Right lobe of liver (tissue), 4 donors: ENCODE measurements at regions not wholly inside any gene's neighbourhood (a gene's known extent, or its start where the extent isn't known, plus 50 kb on each side); places are given as distances from the start of the nearest gene placed in this dataset.

Experiments
- POLR2A ChIP-seq: fragments of 450-650 bp; IDR thresholded peaks from one replicate; pipeline ENCODE4 v1.6.1; 2017; ENCODE audit warnings: antibody characterized with exemption, mild to moderate bottlenecking
- TF ChIP-seq, protein P1 (sequence below), 4 donors: fragments of 200-600 bp in 3 of 4; fragments of 450-650 bp in 1 of 4; IDR thresholded peaks; one replicate each; pipeline versions ENCODE4 v1.5.1 to v1.8.0; 2016 to 2022; ENCODE audit warnings: antibody characterized with exemption in 4 of 4, mild to moderate bottlenecking in 2 of 4
- donor health status: DM: no; HTN: no; CAD: no.
- donor health status: DM: no; HTN: no; CAD: no.
- donor health status: DM: no; HTN: yes; CAD: no.

DNA sequence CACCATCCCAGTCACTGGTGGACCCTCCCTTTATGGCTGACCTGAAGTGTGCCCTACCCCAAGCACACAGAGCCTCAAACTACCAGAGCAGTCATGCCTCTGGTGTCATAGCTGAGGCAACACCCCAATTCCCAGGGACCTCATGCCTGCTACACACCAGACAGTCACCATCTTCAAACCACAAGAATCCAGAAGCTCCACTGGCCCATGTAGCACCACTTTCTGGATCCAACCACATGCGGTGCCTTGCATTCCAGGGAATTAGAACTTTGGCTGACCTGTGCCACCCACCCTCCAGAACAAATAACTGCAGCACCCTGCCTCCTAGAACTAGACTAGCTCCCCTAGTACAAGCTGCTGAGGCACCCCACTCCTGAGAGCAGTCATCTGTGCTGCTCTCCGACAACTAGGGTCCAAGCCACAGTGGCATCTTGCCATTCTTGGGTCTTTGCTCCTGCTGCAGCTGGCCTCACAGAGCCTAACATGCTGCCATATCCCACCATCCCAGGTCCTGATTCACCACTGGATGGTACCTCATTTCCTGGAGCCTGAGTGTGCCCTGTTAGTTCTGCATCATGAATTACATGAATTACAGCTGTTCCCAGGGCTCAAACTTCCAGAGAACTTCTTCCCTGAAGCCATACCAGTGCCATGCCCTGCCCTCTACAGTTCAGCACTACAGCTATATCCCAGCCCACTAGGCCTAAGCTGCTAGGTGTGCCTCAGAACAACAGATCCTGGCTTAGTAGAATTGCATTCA lies 243.8 kb upstream of the CHST9 start:
- TF ChIP-seq POLR2A = no peak
- TF ChIP-seq, protein P1, sequence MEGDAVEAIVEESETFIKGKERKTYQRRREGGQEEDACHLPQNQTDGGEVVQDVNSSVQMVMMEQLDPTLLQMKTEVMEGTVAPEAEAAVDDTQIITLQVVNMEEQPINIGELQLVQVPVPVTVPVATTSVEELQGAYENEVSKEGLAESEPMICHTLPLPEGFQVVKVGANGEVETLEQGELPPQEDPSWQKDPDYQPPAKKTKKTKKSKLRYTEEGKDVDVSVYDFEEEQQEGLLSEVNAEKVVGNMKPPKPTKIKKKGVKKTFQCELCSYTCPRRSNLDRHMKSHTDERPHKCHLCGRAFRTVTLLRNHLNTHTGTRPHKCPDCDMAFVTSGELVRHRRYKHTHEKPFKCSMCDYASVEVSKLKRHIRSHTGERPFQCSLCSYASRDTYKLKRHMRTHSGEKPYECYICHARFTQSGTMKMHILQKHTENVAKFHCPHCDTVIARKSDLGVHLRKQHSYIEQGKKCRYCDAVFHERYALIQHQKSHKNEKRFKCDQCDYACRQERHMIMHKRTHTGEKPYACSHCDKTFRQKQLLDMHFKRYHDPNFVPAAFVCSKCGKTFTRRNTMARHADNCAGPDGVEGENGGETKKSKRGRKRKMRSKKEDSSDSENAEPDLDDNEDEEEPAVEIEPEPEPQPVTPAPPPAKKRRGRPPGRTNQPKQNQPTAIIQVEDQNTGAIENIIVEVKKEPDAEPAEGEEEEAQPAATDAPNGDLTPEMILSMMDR (IDR thresholded peaks at IDR 0.05) = no peak
